ENCODE measurements at regions not wholly inside any gene's neighbourhood (a gene's known extent, or its start where the extent isn't known, plus 50 kb on each side); places are given as distances from the start of the nearest gene placed in this dataset.

DNA sequence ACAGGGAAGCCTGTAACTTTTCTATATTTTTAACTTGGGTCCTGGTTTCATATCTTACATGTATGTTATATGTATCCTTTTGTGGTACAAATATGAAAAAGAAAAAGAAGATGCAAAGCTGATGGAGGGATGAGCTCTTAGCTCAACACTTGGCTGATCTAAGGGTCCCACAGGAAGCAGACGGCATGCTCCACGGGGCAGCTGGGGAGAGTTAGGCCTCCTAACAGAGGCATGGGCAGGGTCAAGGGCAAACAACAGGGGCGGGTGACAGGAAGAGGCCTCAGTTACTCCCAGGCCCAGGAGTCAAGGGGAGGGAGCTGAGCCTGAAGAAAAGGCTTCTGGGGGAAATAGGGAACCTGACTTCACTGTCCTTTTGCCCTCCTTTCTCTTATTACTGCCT lies 287.2 kb downstream of the ZSWIM6 start:
- Histone ChIP-seq H3K79me2 (ENCODE audit: insufficient read depth) (no peaks in the 10 kb centered on the region), H3K4me1 (ENCODE audit: control insufficient read depth in 1 of 2, insufficient read depth in 2 of 2, low read depth in 1 of 2, low read length in 1 of 2) (peaks cover 0 to 15% of the 10 kb centered on the region in 2 experiments; a peak in 1 of 4 replicates), H3F3A (replicated peaks; ENCODE audit: insufficient read depth) (no peaks in the 10 kb centered on the region), H4K20me1 (ENCODE audit: insufficient read depth) (no peaks in the 10 kb centered on the region), H3K36me3 (replicated peaks in 1 of 2; ENCODE audit: control insufficient read depth in 1 of 2, insufficient read depth in 2 of 2, low read length in 1 of 2) (no peaks in the 10 kb centered on the region), H2AFZ (ENCODE audit: low read depth) (no peak overlapping the region), H3K9me2 (no peaks in the 10 kb centered on the region), H3K4me3 (ENCODE audit: low read depth in 2 of 2, low read length in 1 of 2) (no peak overlapping the region), H3K4me2 (no peak overlapping the region), H3K9ac (no peak overlapping the region), H3K27ac (ENCODE audit: low read depth in 2 of 2, low read length in 1 of 2) (no peak overlapping the region), H3K9me3 (no peaks in the 10 kb centered on the region), H3K27me3 (ENCODE audit: insufficient read depth) (no peaks in the 10 kb centered on the region)
- CTCF ChIA-PET, result no interaction called here
- POLR2A ChIA-PET, result no interaction called here
- TF ChIP-seq JUND (IDR thresholded peaks at IDR 0.05), result no peak
- 69% methylated on average over 3 of the region's 3 CpGs for WGBS (ENCODE audit: low lambda C conversion rate)
- no peak for DNase-seq

GRCh38 chr5:61619777-61620518 lies 287.9 kb downstream of the ZSWIM6 start:
- H3K9me2 ChIP-seq, result no peaks in the 10 kb centered on the region
- no peaks in the 10 kb centered on the region for H3K27me3 ChIP-seq (ENCODE audit: insufficient read depth)
- H3K27ac ChIP-seq (ENCODE audit: low read depth in 2 of 2, low read length in 1 of 2), result no peak overlapping the region
- H3K4me1 ChIP-seq (ENCODE audit: control insufficient read depth in 1 of 2, insufficient read depth in 2 of 2, low read depth in 1 of 2, low read length in 1 of 2), result peaks cover 0 to 15% of the 10 kb centered on the region in 2 experiments; a peak in 1 of 4 replicates
- ChIA-PET POLR2A (no interaction called here), CTCF (interaction anchor here (2.1 kb wide), 1 partner anchor 16 kb away, joined by 8 read pairs; no protein-coding TSS in a partner anchor)
- no peak overlapping the region for H2AFZ ChIP-seq (ENCODE audit: low read depth)
- H3K36me3 ChIP-seq (replicated peaks in 1 of 2; ENCODE audit: control insufficient read depth in 1 of 2, insufficient read depth in 2 of 2, low read length in 1 of 2), result no peaks in the 10 kb centered on the region
- no peak overlapping the region for H3K9ac ChIP-seq
- TF ChIP-seq, protein P1, sequence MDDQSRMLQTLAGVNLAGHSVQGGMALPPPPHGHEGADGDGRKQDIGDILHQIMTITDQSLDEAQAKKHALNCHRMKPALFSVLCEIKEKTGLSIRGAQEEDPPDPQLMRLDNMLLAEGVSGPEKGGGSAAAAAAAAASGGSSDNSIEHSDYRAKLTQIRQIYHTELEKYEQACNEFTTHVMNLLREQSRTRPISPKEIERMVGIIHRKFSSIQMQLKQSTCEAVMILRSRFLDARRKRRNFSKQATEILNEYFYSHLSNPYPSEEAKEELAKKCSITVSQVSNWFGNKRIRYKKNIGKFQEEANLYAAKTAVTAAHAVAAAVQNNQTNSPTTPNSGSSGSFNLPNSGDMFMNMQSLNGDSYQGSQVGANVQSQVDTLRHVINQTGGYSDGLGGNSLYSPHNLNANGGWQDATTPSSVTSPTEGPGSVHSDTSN (IDR thresholded peaks at IDR 0.05), result no peak
- no peak for TF ChIP-seq IRF3 (IDR thresholded peaks at IDR 0.05; ENCODE audit: low read depth, low read length)
- TF ChIP-seq CHD2 (IDR thresholded peaks at IDR 0.05; ENCODE audit: low read length, partially characterized antibody), result no peak
- TF ChIP-seq JUND (IDR thresholded peaks at IDR 0.05), result no peak
- no peak for TF ChIP-seq NRF1 (IDR thresholded peaks at IDR 0.05; ENCODE audit: low read depth, low read length)
- no peak overlapping the region for H3K4me2 ChIP-seq
- H4K20me1 ChIP-seq (ENCODE audit: insufficient read depth), result no peaks in the 10 kb centered on the region
- H3F3A ChIP-seq (replicated peaks; ENCODE audit: insufficient read depth), result no peaks in the 10 kb centered on the region
- no peak overlapping the region for H3K4me3 ChIP-seq (ENCODE audit: low read depth in 2 of 2, low read length in 1 of 2)
- no peak for DNase-seq
- WGBS (ENCODE audit: low lambda C conversion rate), result 72% methylated on average over 5 of the region's 8 CpGs
- H3K79me2 ChIP-seq (ENCODE audit: insufficient read depth), result no peaks in the 10 kb centered on the region
- H3K9me3 ChIP-seq, result no peaks in the 10 kb centered on the region

DNA sequence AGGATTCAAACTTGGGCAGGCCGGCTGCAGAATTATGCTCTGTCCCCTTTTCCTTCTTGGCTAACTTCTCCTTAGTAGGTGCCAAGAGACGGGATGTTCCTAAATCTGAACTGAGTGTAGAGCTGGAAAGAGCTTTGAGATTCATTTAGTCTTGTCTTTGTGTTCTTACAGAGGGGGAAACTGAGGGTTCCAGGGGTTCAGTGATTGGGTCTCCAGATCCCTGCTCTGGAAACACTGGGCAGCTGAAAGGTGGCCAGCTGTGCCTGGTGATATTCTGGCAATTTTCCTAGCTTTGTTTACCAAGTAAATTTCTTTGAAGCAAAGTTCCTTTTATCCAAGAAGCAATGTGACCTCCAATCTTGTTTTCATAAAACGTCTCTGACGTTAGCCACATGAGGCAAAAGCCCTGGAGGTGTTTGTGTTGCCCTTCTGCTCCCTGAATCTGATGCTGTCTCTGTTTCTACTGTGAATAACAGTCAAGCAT lies 288.7 kb downstream of the ZSWIM6 start:
- Histone ChIP-seq H4K20me1 (ENCODE audit: insufficient read depth) (no peaks in the 10 kb centered on the region), H3K4me1 (ENCODE audit: control insufficient read depth in 1 of 2, insufficient read depth in 2 of 2, low read depth in 1 of 2, low read length in 1 of 2) (peaks cover 0 to 15% of the 10 kb centered on the region in 2 experiments; a peak in 1 of 4 replicates), H3F3A (replicated peaks; ENCODE audit: insufficient read depth) (no peaks in the 10 kb centered on the region), H3K27me3 (ENCODE audit: insufficient read depth) (no peaks in the 10 kb centered on the region), H3K9me3 (no peaks in the 10 kb centered on the region), H3K4me2 (no peak overlapping the region), H3K36me3 (replicated peaks in 1 of 2; ENCODE audit: control insufficient read depth in 1 of 2, insufficient read depth in 2 of 2, low read length in 1 of 2) (no peaks in the 10 kb centered on the region), H3K9ac (no peak overlapping the region), H3K9me2 (no peaks in the 10 kb centered on the region), H3K79me2 (ENCODE audit: insufficient read depth) (no peaks in the 10 kb centered on the region), H2AFZ (ENCODE audit: low read depth) (no peak overlapping the region), H3K4me3 (ENCODE audit: low read depth in 2 of 2, low read length in 1 of 2) (no peak overlapping the region), H3K27ac (ENCODE audit: low read depth in 2 of 2, low read length in 1 of 2) (no peak overlapping the region)
- WGBS (ENCODE audit: low lambda C conversion rate), result 62% methylated on average over 4 of the region's 4 CpGs
- no peak for DNase-seq
- CTCF ChIA-PET, result interaction anchor here (2.1 kb wide), 1 partner anchor 17 kb away, joined by 8 read pairs; no protein-coding TSS in a partner anchor
- POLR2A ChIA-PET, result no interaction called here
- no peak for TF ChIP-seq POLR2AphosphoS5 (IDR thresholded peaks at IDR 0.05; ENCODE audit: low read depth, low read length)
- no peak for TF ChIP-seq SMC3 (IDR thresholded peaks at IDR 0.05; ENCODE audit: low read depth, low read length)
- TF ChIP-seq YY1 (IDR thresholded peaks at IDR 0.05; ENCODE audit: low read depth), result no peak
- no peak for TF ChIP-seq USF1 (IDR thresholded peaks at IDR 0.05; ENCODE audit: borderline replicate concordance, low read depth)
- TF ChIP-seq RAD21 (IDR thresholded peaks at IDR 0.05; ENCODE audit: low read length), result no peak
- TF ChIP-seq TEAD4 (IDR thresholded peaks at IDR 0.05; ENCODE audit: borderline replicate concordance, insufficient read depth), result no peak
- TF ChIP-seq EZH2phosphoT487 (IDR thresholded peaks at IDR 0.05; ENCODE audit: borderline replicate concordance, low read depth), result no peak
- no peak for TF ChIP-seq MEF2A (IDR thresholded peaks at IDR 0.05; ENCODE audit: borderline replicate concordance, low read depth)
- TF ChIP-seq, protein P1 (IDR thresholded peaks at IDR 0.05), result no peak
- TF ChIP-seq NFIC (IDR thresholded peaks at IDR 0.05; ENCODE audit: borderline replicate concordance), result no peak
- TF ChIP-seq EP300 (IDR thresholded peaks at IDR 0.05; ENCODE audit: borderline replicate concordance in 1 of 2, low read depth in 1 of 2, low read length in 1 of 2), result no peak
- TF ChIP-seq CHD2 (IDR thresholded peaks at IDR 0.05; ENCODE audit: low read length, partially characterized antibody), result no peak
